ENCODE measurements at regions not wholly inside any gene's neighbourhood (a gene's known extent, or its start where the extent isn't known, plus 50 kb on each side); places are given as distances from the start of the nearest gene placed in this dataset.

DNA sequence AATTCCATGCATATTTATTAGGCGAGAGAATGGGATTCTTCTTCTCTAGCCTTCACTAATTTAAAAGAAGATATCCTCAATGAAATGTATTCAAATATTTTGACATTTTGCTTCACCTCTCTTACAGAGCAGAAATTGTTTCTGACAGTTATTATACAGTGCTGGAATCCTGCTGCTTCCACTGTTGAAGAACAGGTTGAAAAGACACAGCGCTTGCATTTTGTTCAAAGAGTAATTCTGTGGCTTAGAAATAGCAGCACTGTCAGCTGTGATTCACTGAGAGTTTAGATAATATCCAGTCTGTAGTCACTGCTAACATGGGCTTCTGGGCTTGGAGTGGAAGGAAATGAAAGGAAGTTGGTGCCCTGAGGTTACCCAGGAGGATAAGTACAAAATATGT lies 117.1 kb upstream of the FBXL4 start:
- DNase-seq: no peak

- no peak for DNase-seq
Measured at GRCh38 chr6:99036672-99037071, 88.9 kb upstream of the FBXL4 start.

DNA sequence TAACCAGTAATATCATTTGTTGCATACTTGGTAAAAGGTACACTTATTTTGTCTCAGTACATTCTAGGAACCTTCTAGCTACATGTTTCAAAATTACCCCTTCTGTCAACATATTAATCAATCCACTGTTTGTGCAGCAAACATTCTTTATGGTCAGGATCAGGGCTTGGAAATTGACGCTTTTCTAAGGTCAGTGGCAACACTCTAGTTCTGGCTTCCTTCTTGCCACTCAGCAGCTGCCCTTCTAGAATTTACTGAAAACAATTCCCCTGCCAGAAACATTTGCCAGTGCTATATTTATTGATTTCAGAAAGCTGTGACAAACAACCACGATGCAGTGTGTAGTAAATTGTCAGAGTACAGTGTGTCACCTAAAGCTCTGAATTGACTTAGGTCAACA lies 84.7 kb upstream of the FBXL4 start:
- no peak for DNase-seq

GRCh38 chr6:99031957-99032356 lies 84.2 kb upstream of the FBXL4 start:
- DNase-seq: no peak

GRCh38 chr6:99030915-99031314 lies 83.2 kb upstream of the FBXL4 start:
- no peak for DNase-seq

DNA sequence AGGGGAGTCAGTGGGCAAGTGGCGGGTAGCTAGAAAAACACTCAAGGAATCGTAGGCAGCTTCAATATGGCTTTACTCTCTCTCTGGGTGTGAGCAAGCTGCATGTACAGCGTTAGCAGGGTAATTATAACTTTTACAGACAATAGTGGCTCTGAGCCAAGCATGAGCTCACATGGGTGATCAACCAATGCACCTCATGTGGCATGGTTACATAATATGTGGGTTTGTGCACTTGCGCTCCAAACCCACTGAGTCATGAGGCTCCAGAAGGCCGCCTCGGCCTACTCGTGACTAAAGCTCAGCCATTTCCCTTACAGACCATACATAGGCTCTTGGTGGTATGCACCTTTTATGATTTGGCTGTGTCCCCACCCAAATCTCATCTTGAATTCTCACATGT lies 78.4 kb upstream of the FBXL4 start:
- DNase-seq: no peak

- no peak for DNase-seq
Measured at GRCh38 chr6:99024089-99024488, 76.3 kb upstream of the FBXL4 start.

GRCh38 chr6:99022039-99022609 lies 74.4 kb upstream of the FBXL4 start:
- DNase-seq: no peak

DNA sequence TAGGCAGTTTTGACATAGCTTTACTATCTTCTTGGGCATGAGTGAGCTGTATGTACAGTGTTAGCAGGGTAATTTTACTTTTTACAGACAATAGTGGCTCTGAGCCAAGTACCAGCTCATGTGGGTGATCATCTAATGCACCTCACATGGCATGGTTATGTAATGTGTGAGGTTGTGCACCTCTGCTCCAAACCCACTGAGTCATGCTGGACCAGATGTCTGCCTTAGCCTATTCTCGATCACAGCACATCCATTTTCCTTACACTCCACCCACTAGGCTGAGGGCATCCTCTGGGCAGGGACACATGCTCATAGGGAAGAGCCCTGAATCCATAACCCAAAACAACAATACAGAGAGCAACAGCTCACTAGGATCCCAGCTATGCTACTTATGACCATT lies 71.6 kb upstream of the FBXL4 start:
- DNase-seq: no peak

- DNase-seq: no peak
Measured at GRCh38 chr6:99017150-99017549, 69.4 kb upstream of the FBXL4 start.

DNA sequence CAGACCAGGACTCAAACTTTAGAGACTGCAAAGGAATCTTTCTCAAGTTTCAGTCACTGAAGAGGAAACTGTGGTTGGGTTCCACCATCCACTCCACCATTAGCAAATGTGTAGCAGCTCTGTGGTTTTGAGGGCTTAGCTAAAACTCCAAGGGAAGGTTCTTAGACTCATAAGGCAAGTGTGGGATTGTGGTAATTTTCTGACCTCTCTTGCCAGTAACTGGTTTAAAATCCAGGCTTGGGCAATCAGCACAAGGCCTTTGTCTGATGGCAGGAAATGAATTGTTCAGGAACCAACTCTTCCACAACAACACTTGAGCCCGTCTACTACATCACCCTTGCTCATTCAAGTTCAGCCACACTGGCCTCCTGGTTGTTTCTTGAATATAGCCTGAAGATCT lies 68.6 kb upstream of the FBXL4 start:
- DNase-seq: no peak

GRCh38 chr6:99014061-99014460 lies 66.3 kb upstream of the FBXL4 start:
- no peak for DNase-seq

- no peak for DNase-seq
Measured at GRCh38 chr6:99013661-99014060, 65.9 kb upstream of the FBXL4 start.

GRCh38 chr6:99013145-99013544 lies 65.4 kb upstream of the FBXL4 start:
- DNase-seq: no peak

GRCh38 chr6:99011151-99011550 lies 63.4 kb upstream of the FBXL4 start:
- DNase-seq: no peak

GRCh38 chr6:99002831-99003230 lies 55.1 kb upstream of the FBXL4 start:
- no peak for DNase-seq

DNA sequence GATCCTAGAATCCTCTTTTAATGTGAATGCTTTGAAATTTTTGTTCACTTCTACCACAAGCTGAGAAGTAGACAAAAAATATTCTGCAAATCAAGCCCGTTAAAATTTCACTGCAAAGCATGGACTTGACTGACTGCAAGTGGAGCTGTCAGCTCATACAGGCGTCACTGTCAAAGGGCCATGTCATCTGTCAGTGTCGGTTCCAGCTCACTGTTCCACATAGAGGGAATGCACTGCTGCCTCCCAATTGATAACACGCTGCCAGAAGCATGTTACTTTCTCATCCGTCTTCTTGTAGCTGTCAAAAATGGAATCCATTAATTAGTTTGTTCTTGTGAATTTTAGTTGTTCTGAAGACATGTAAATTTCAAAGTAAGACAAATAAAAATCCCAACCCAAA lies 50.4 kb upstream of the FBXL4 start:
- no peak for DNase-seq
